B cell (primary cell): ENCODE measurements at regions not wholly inside any gene's neighbourhood (a gene's known extent, or its start where the extent isn't known, plus 50 kb on each side); places are given as distances from the start of the nearest gene placed in this dataset.
"Not testable (repeated sequence)": the region's sequence is repeated elsewhere in the genome, so short reads cannot be mapped to it uniquely, and the experiment has no call there.

ENCODE experiments used
- CTCF ChIP-seq: fragments of 200-600 bp; IDR thresholded peaks from one replicate; pipeline ENCODE4 v1.8.0; 2022; ENCODE audit warnings: antibody characterized with exemption, mild to moderate bottlenecking
- EZH2 ChIP-seq: IDR thresholded peaks from 2 replicates; pipeline ENCODE4 v1.6.1; 2012; ENCODE audit warnings: borderline replicate concordance, low read depth, mild to moderate bottlenecking, moderate library complexity, low read length; ENCODE audit not compliant: insufficient read depth, poor library complexity, severe bottlenecking

GRCh38 chr22:11627036-11627435 lies 3901.0 kb upstream of the OR11H1 start:
- not testable (repeated sequence) for TF ChIP-seq CTCF, EZH2
